ENCODE measurements at regions not wholly inside any gene's neighbourhood (a gene's known extent, or its start where the extent isn't known, plus 50 kb on each side); places are given as distances from the start of the nearest gene placed in this dataset.

GRCh38 chr18:71327850-71328249 is 1039.0 kb downstream of the SOCS6 start:
- TF ChIP-seq CTCF (IDR thresholded peaks at IDR 0.05) = no peak

DNA sequence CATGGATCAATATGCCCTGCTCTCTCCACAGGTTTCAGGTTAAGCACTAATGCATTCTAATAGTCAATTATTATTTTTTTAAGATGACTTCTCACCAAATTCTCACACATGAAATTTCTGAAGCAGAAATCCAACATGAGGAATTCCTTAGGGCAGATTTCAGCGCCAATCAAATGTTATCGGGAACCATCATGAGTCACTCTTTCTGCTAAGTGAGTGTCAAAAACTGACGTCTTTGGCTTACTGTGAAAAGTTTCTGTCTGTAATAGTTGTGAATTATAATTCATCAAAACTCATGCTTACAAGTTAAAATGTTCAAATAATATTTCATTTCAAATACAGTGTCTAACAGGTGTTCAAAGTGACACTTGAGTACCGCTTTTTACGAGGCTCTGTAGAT is 1038.6 kb downstream of the SOCS6 start:
- TF ChIP-seq CTCF (IDR thresholded peaks at IDR 0.05) = no peak

- no peak for TF ChIP-seq CTCF (IDR thresholded peaks at IDR 0.05)
Measured at GRCh38 chr18:71326826-71327225, 1038.0 kb downstream of the SOCS6 start.

- no peak for TF ChIP-seq CTCF (IDR thresholded peaks at IDR 0.05)
Measured at GRCh38 chr18:71324356-71324755, 1035.5 kb downstream of the SOCS6 start.

DNA sequence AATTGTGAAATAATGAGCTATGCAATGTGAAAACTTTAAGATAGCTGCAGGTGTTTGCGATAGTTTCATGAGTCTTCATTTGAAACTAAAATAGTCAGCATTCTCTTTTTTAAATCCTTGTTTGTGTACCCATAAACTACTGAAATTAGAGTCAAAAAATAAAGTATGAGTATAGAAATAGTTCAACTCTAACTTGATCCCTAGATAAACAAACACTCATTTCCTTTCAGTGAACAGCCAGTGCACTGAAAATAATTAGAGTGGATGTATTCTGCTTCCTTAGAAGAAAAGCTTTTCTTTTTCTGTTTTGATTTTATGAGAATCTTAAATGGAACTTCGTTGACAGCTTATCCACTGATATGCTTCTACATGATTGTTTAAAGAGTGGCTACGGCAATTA is 1033.4 kb downstream of the SOCS6 start:
- TF ChIP-seq CTCF (IDR thresholded peaks at IDR 0.05) = no peak

GRCh38 chr18:71321319-71321718 is 1032.5 kb downstream of the SOCS6 start:
- no peak for TF ChIP-seq CTCF (IDR thresholded peaks at IDR 0.05)

GRCh38 chr18:71304856-71305255 is 1016.0 kb downstream of the SOCS6 start:
- no peak for TF ChIP-seq CTCF (IDR thresholded peaks at IDR 0.05)

GRCh38 chr18:71301596-71301995 is 1012.8 kb downstream of the SOCS6 start:
- no peak for TF ChIP-seq CTCF (IDR thresholded peaks at IDR 0.05)
